ENCODE measurements at regions not wholly inside any gene's neighbourhood (a gene's known extent, or its start where the extent isn't known, plus 50 kb on each side); places are given as distances from the start of the nearest gene placed in this dataset.

GRCh38 chr1:117803318-117803717, 126.1 kb downstream of the GDAP2 start:
- H3K4me1 Mint-ChIP-seq = no peaks in the 10 kb centered on the region
- ChIA-PET CTCF (no interaction called here), POLR2A (no interaction called here)
- H3K27me3 Mint-ChIP-seq = peaks cover 20 to 52% (median 35%) of the 10 kb centered on the region in 5 donors
- Histone ChIP-seq H3K36me3 (ENCODE audit: control insufficient read depth in 2 of 3, insufficient read depth in 3 of 3, low read length in 3 of 3) (no peaks in the 10 kb centered on the region), H3K27ac (ENCODE audit: low read depth, low read length) (no peak overlapping the region), H3K27me3 (ENCODE audit: control insufficient read depth in 2 of 2, insufficient read depth in 2 of 2, low read length in 2 of 2) (no peaks in the 10 kb centered on the region), H3K9me3 (ENCODE audit: control insufficient read depth in 2 of 3, low read length in 3 of 3) (no peaks in the 10 kb centered on the region), H3K4me1 (ENCODE audit: control insufficient read depth in 2 of 2, insufficient read depth in 2 of 2, low read length in 2 of 2) (no peaks in the 10 kb centered on the region), H3K4me3 (ENCODE audit: low read length) (no peak overlapping the region)
- ATAC-seq = no peak
- no peak for DNase-seq
- peaks cover 0 to 15% (median 0%) of the 10 kb centered on the region in 11 donors for H3K9me3 Mint-ChIP-seq
- no peak overlapping the region for H3K4me3 Mint-ChIP-seq
- no peaks in the 10 kb centered on the region for H3K36me3 Mint-ChIP-seq
- intact Hi-C loops (cut with micrococcal nuclease) = no loop called here
- no peak overlapping the region for H3K27ac Mint-ChIP-seq

GRCh38 chr1:117809764-117810163, 119.7 kb downstream of the GDAP2 start:
- Histone ChIP-seq H3K36me3 (ENCODE audit: control insufficient read depth in 2 of 3, insufficient read depth in 3 of 3, low read length in 3 of 3) (no peaks in the 10 kb centered on the region), H3K4me1 (ENCODE audit: control insufficient read depth in 2 of 2, insufficient read depth in 2 of 2, low read length in 2 of 2) (no peaks in the 10 kb centered on the region), H3K9me3 (ENCODE audit: control insufficient read depth in 2 of 3, low read length in 3 of 3) (no peaks in the 10 kb centered on the region), H3K27me3 (ENCODE audit: control insufficient read depth in 2 of 2, insufficient read depth in 2 of 2, low read length in 2 of 2) (no peaks in the 10 kb centered on the region), H3K4me3 (ENCODE audit: low read length) (no peak overlapping the region), H3K27ac (ENCODE audit: low read depth, low read length) (no peak overlapping the region)
- no peak for ATAC-seq
- Mint-ChIP-seq H3K27me3 (peaks cover 17 to 36% (median 23%) of the 10 kb centered on the region in 5 donors), H3K4me3 (no peak overlapping the region), H3K36me3 (no peaks in the 10 kb centered on the region), H3K4me1 (peaks cover 0 to 5% (median 0%) of the 10 kb centered on the region in 7 donors), H3K27ac (no peak overlapping the region), H3K9me3 (peaks cover 0 to 15% (median 0%) of the 10 kb centered on the region in 11 donors)
- DNase-seq = no peak
- intact Hi-C loops (cut with micrococcal nuclease) = no loop called here
- CTCF ChIA-PET = no interaction called here
- POLR2A ChIA-PET = no interaction called here

GRCh38 chr1:117810553-117810952, 118.9 kb downstream of the GDAP2 start:
- no peaks in the 10 kb centered on the region for H3K36me3 Mint-ChIP-seq
- H3K36me3 ChIP-seq (ENCODE audit: control insufficient read depth in 2 of 3, insufficient read depth in 3 of 3, low read length in 3 of 3) = no peaks in the 10 kb centered on the region
- peaks cover 0 to 14% (median 0%) of the 10 kb centered on the region in 11 donors for H3K9me3 Mint-ChIP-seq
- H3K27me3 ChIP-seq (ENCODE audit: control insufficient read depth in 2 of 2, insufficient read depth in 2 of 2, low read length in 2 of 2) = no peaks in the 10 kb centered on the region
- H3K27me3 Mint-ChIP-seq = peaks cover 11 to 28% (median 17%) of the 10 kb centered on the region in 5 donors
- H3K4me1 ChIP-seq (ENCODE audit: control insufficient read depth in 2 of 2, insufficient read depth in 2 of 2, low read length in 2 of 2) = no peaks in the 10 kb centered on the region
- no peak overlapping the region for H3K4me3 ChIP-seq (ENCODE audit: low read length)
- H3K27ac Mint-ChIP-seq = no peak overlapping the region
- H3K4me1 Mint-ChIP-seq = peaks cover 0 to 5% (median 0%) of the 10 kb centered on the region in 7 donors
- H3K27ac ChIP-seq (ENCODE audit: low read depth, low read length) = no peak overlapping the region
- ATAC-seq = no peak
- H3K9me3 ChIP-seq (ENCODE audit: control insufficient read depth in 2 of 3, low read length in 3 of 3) = no peaks in the 10 kb centered on the region
- POLR2A ChIA-PET = no interaction called here
- H3K4me3 Mint-ChIP-seq = no peak overlapping the region
- intact Hi-C loops (cut with micrococcal nuclease) = no loop called here
- CTCF ChIA-PET = no interaction called here
- DNase-seq = no peak

- H3K4me3 Mint-ChIP-seq = no peak overlapping the region
- intact Hi-C loops (cut with micrococcal nuclease) = no loop called here
- H3K36me3 Mint-ChIP-seq = no peaks in the 10 kb centered on the region
- Histone ChIP-seq H3K4me3 (ENCODE audit: low read length) (no peak overlapping the region), H3K27ac (ENCODE audit: low read depth, low read length) (no peak overlapping the region), H3K27me3 (ENCODE audit: control insufficient read depth in 2 of 2, insufficient read depth in 2 of 2, low read length in 2 of 2) (no peaks in the 10 kb centered on the region), H3K36me3 (ENCODE audit: control insufficient read depth in 2 of 3, insufficient read depth in 3 of 3, low read length in 3 of 3) (no peaks in the 10 kb centered on the region), H3K4me1 (ENCODE audit: control insufficient read depth in 2 of 2, insufficient read depth in 2 of 2, low read length in 2 of 2) (no peaks in the 10 kb centered on the region), H3K9me3 (ENCODE audit: control insufficient read depth in 2 of 3, low read length in 3 of 3) (no peaks in the 10 kb centered on the region)
- DNase-seq (no peak), ATAC-seq (no peak)
- no peaks in the 10 kb centered on the region for H3K9me3 Mint-ChIP-seq
- H3K4me1 Mint-ChIP-seq = peaks cover 0 to 5% (median 0%) of the 10 kb centered on the region in 7 donors
- ChIA-PET POLR2A (no interaction called here), CTCF (no interaction called here)
- no peak overlapping the region for H3K27ac Mint-ChIP-seq
- H3K27me3 Mint-ChIP-seq = peaks cover 4 to 17% (median 6%) of the 10 kb centered on the region in 5 donors
Measured at GRCh38 chr1:117812869-117813511, 116.4 kb downstream of the GDAP2 start.

Data from naive thymus-derived CD4-positive, alpha-beta T cell (primary cell).